ENCODE measurements at regions not wholly inside any gene's neighbourhood (a gene's known extent, or its start where the extent isn't known, plus 50 kb on each side); places are given as distances from the start of the nearest gene placed in this dataset.

DNA sequence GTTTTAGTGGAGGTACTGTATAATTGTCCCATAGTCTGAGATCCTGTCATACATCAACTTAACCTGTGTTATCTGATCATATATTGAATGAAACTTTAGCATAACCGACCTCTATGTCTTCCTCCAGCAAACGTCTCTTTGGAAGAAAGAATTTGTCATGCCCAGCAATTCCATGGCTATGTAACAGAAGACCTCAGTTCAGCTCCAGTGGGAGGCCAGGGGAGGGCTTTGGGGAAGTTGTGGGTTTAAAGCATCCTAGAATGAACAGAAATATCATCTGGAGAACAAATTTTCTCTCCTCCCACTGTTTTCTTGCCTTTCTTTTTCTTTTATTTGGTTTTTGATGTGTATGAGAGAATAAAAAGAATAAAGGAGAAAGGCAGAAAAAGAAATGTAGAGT is 164.5 kb downstream of the GAS1 start:
- DNase-seq, result no peak
- Histone ChIP-seq H3K14ac (replicated peaks; ENCODE audit: low read depth, low read length) (no peak overlapping the region), H3K36me3 (ENCODE audit: control insufficient read depth, insufficient read depth, low read length) (no peaks in the 10 kb centered on the region), H3K27me3 (ENCODE audit: control insufficient read depth, insufficient read depth, low read length) (no peaks in the 10 kb centered on the region), H3K9me1 (ENCODE audit: insufficient read depth, low read length) (0 out of 2 replicates have a peak, but pooled peaks cover 4% of the 10 kb centered on the region), H2BK120ac (ENCODE audit: low read depth, low read length) (no peak overlapping the region), H4K91ac (ENCODE audit: insufficient read depth, low read depth, low read length) (no peak overlapping the region), H2AK5ac (ENCODE audit: low read depth, low read length) (no peak overlapping the region), H3K27ac (ENCODE audit: insufficient read depth, low read length) (no peak overlapping the region), H4K5ac (ENCODE audit: low read depth, low read length) (no peak overlapping the region; the same call in 1 of the 2 replicates), H3K9ac (ENCODE audit: low read depth, low read length) (no peak overlapping the region), H3K56ac (ENCODE audit: extremely low read depth, insufficient read depth, low read length) (no peak overlapping the region), H2BK5ac (ENCODE audit: low read depth, low read length, poor library complexity, severe bottlenecking) (no peak overlapping the region), H2BK15ac (ENCODE audit: low read depth, low read length) (0 out of 3 replicates have a peak overlapping the region, but pooled peaks have one; percentile 86), H3K79me1 (ENCODE audit: low read depth in 1 of 2, low read length in 2 of 2) (no peaks in the 10 kb centered on the region), H2AK9ac (replicated peaks; ENCODE audit: low read depth, low read length, poor library complexity) (no peak overlapping the region), H3K4me1 (ENCODE audit: control insufficient read depth, insufficient read depth, low read length) (peaks cover 5% of the 10 kb centered on the region; the same call in 1 of the 2 replicates), H4K8ac (ENCODE audit: low read depth in 2 of 2, low read length in 2 of 2) (no peak overlapping the region), H3K18ac (ENCODE audit: low read depth, low read length) (peak overlapping the region; percentile 94), H3K4ac (ENCODE audit: low read depth, low read length) (no peak overlapping the region), H4K20me1 (ENCODE audit: insufficient read depth, low read length) (no peaks in the 10 kb centered on the region), H3K4me3 (ENCODE audit: insufficient read depth, low read depth, low read length) (no peak overlapping the region), H3K9me3 (ENCODE audit: control insufficient read depth, insufficient read depth, low read length) (no peaks in the 10 kb centered on the region), H3K4me2 (ENCODE audit: low read depth, low read length) (no peak overlapping the region), H2BK20ac (ENCODE audit: low read depth, low read length) (no peak overlapping the region), H3K23ac (ENCODE audit: low read depth, low read length) (no peak overlapping the region), H2AFZ (replicated peaks; ENCODE audit: low read length, poor library complexity) (no peak overlapping the region)
- no TSS peak for BruUV-seq (replicated peaks)
- TF ChIP-seq MXI1 (IDR thresholded peaks at IDR 0.05; ENCODE audit: borderline replicate concordance, low read depth, low read length), result no peak
- TF ChIP-seq FOS (IDR thresholded peaks at IDR 0.05; ENCODE audit: low read depth, low read length), result no peak
- TF ChIP-seq, protein P1, sequence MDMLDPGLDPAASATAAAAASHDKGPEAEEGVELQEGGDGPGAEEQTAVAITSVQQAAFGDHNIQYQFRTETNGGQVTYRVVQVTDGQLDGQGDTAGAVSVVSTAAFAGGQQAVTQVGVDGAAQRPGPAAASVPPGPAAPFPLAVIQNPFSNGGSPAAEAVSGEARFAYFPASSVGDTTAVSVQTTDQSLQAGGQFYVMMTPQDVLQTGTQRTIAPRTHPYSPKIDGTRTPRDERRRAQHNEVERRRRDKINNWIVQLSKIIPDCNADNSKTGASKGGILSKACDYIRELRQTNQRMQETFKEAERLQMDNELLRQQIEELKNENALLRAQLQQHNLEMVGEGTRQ (IDR thresholded peaks at IDR 0.05; ENCODE audit: low read depth, low read length), result no peak
- no peak for TF ChIP-seq CHD1 (IDR thresholded peaks at IDR 0.05; ENCODE audit: low read depth, low read length)
- TF ChIP-seq RFX5 (IDR thresholded peaks at IDR 0.05; ENCODE audit: low read depth, low read length), result no peak
- TF ChIP-seq MAFK (IDR thresholded peaks at IDR 0.05; ENCODE audit: low read depth, low read length), result no peak
- TF ChIP-seq, protein P2, sequence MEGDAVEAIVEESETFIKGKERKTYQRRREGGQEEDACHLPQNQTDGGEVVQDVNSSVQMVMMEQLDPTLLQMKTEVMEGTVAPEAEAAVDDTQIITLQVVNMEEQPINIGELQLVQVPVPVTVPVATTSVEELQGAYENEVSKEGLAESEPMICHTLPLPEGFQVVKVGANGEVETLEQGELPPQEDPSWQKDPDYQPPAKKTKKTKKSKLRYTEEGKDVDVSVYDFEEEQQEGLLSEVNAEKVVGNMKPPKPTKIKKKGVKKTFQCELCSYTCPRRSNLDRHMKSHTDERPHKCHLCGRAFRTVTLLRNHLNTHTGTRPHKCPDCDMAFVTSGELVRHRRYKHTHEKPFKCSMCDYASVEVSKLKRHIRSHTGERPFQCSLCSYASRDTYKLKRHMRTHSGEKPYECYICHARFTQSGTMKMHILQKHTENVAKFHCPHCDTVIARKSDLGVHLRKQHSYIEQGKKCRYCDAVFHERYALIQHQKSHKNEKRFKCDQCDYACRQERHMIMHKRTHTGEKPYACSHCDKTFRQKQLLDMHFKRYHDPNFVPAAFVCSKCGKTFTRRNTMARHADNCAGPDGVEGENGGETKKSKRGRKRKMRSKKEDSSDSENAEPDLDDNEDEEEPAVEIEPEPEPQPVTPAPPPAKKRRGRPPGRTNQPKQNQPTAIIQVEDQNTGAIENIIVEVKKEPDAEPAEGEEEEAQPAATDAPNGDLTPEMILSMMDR (conservative IDR thresholded peaks at IDR 0.05; ENCODE audit: low read depth, low read length), result no peak
- no peak for TF ChIP-seq POLR2A (IDR thresholded peaks at IDR 0.05; ENCODE audit: low read depth, low read length)
- TF ChIP-seq RCOR1 (IDR thresholded peaks at IDR 0.05; ENCODE audit: insufficient replicate concordance, low read length), result no peak
- no peak for TF ChIP-seq ELK1 (IDR thresholded peaks at IDR 0.05; ENCODE audit: borderline replicate concordance, low read depth, low read length)
- TF ChIP-seq NFE2L2 (IDR thresholded peaks at IDR 0.05; ENCODE audit: low read depth, low read length), result no peak
- TF ChIP-seq CEBPB (IDR thresholded peaks at IDR 0.05; ENCODE audit: low read depth, low read length), result no peak
- no peak for TF ChIP-seq BHLHE40 (IDR thresholded peaks at IDR 0.05; ENCODE audit: low read depth, low read length)
- TF ChIP-seq RAD21 (IDR thresholded peaks at IDR 0.05; ENCODE audit: low read length), result no peak
- no peak for TF ChIP-seq SMC3 (IDR thresholded peaks at IDR 0.05; ENCODE audit: low read depth, low read length)
- TF ChIP-seq MAZ (IDR thresholded peaks at IDR 0.05; ENCODE audit: borderline replicate concordance, low read depth, low read length), result no peak
- ATAC-seq (ENCODE audit: low read depth), result no peak
- intact Hi-C loops (cut with micrococcal nuclease), result no loop called here
- in situ Hi-C loops (cut with MboI; ENCODE audit: low sequenced_read_pairs), result no loop called here
- no CpG with 5 or more reads among the region's 2 CpGs for WGBS, 2 experiments (ENCODE audit: extremely low coverage in 2 of 2, insufficient read length in 1 of 2)
- ChIA-PET POLR2A (ENCODE audit: unreplicated experiment) (no interaction called here), CTCF (no interaction called here)
- dilution Hi-C loops (cut with HindIII; ENCODE audit: low sequenced_read_pairs, unreplicated experiment), result no loop called here
